GM23338 (cell line): ENCODE measurements at regions not wholly inside any gene's neighbourhood (a gene's known extent, or its start where the extent isn't known, plus 50 kb on each side); places are given as distances from the start of the nearest gene placed in this dataset.
"Not testable (repeated sequence)": the region's sequence is repeated elsewhere in the genome, so short reads cannot be mapped to it uniquely, and the experiment has no call there.

ENCODE experiments used
- CREB1 ChIP-seq: fragments of 250-450 bp; sonication (Bioruptor Pico); IDR thresholded peaks from 2 replicates; pipeline ENCODE4 v1.5.0; 2020; ENCODE audit warnings: low read depth, mild to moderate bottlenecking, moderate library complexity
- CTCF ChIP-seq, 2 experiments: fragments of 200-600 bp in 1 of 2; sonication (generic) in 1 of 2; conservative IDR thresholded peaks; 2 replicates each; pipeline versions ENCODE4 v1.5.1 to v1.6.1; 2016 to 2017; ENCODE audit warnings: antibody characterized with exemption in 2 of 2, low read depth in 2 of 2, mild to moderate bottlenecking in 2 of 2, moderate library complexity in 1 of 2
- ETS1 ChIP-seq: IDR thresholded peaks from 2 replicates; pipeline ENCODE4 v1.6.1; 2016; ENCODE audit warnings: antibody characterized with exemption
- EZH2 ChIP-seq: fragments of 200-600 bp; sonication (generic); IDR thresholded peaks from one replicate; pipeline ENCODE4 v1.8.0; 2017; ENCODE audit warnings: antibody characterized with exemption, mild to moderate bottlenecking, low read depth; ENCODE audit not compliant: unreplicated experiment
- EZH2phosphoT487 ChIP-seq: fragments of 200-600 bp; sonication (generic); IDR thresholded peaks from one replicate; pipeline ENCODE4 v1.8.1; 2018; ENCODE audit warnings: antibody characterized with exemption; ENCODE audit not compliant: unreplicated experiment
- JUNB ChIP-seq: IDR thresholded peaks from one replicate; pipeline ENCODE4 v1.6.1; 2016; ENCODE audit warnings: antibody characterized with exemption; ENCODE audit not compliant: unreplicated experiment
- NANOG ChIP-seq: IDR thresholded peaks from 2 replicates; pipeline ENCODE4 v1.6.1; 2016; ENCODE audit warnings: antibody characterized with exemption, borderline replicate concordance
- POLR2AphosphoS5 ChIP-seq: IDR thresholded peaks from 2 replicates; pipeline ENCODE4 v1.6.1; 2016; ENCODE audit warnings: antibody characterized with exemption, low read depth
- REST ChIP-seq: IDR thresholded peaks from one replicate; pipeline ENCODE4 v1.6.1; 2018; ENCODE audit warnings: antibody characterized with exemption; ENCODE audit not compliant: unreplicated experiment
- STAT1 ChIP-seq: IDR thresholded peaks from one replicate; pipeline ENCODE4 v1.6.1; 2016; ENCODE audit warnings: antibody characterized with exemption; ENCODE audit not compliant: unreplicated experiment
- ZNF114 ChIP-seq: fragments of 250-450 bp; sonication (Bioruptor Pico); IDR thresholded peaks from 2 replicates; pipeline ENCODE4 v1.5.0; 2020; ENCODE audit warnings: mild to moderate bottlenecking, moderate library complexity
- ZNF331 ChIP-seq: fragments of 250-450 bp; sonication (Bioruptor Pico); IDR thresholded peaks from 2 replicates; pipeline ENCODE4 v1.5.0; 2020; ENCODE audit warnings: low read depth, mild to moderate bottlenecking, moderate library complexity

GRCh38 chr11:37135606-37136005 lies 537.6 kb upstream of the RAG2 start:
- not testable (repeated sequence) for TF ChIP-seq CTCF (conservative IDR thresholded peaks at IDR 0.05; ENCODE audit: low read depth in 2 of 2); EZH2phosphoT487; EZH2; ZNF114 (CRISPR knock-in tag); REST; POLR2AphosphoS5; CREB1; JUNB; ETS1; NANOG; STAT1; ZNF331 (CRISPR knock-in tag)
